RPMI8226 (cell line): ENCODE measurements at regions not wholly inside any gene's neighbourhood (a gene's known extent, or its start where the extent isn't known, plus 50 kb on each side); places are given as distances from the start of the nearest gene placed in this dataset.
A peak's percentile ranks its signal among the peaks of the same experiment; 100 is the strongest.
"Not testable (repeated sequence)": the region's sequence is repeated elsewhere in the genome, so short reads cannot be mapped to it uniquely, and the experiment has no call there.

Source experiments
- DNase-seq: peaks from one replicate; pipeline ENCODE4 v3.0.0-alpha.2; 2015

- no peak for DNase-seq
Observed at GRCh38 chr2:105525201-105525600, 126.3 kb upstream of the FHL2 start.

- peak; percentile 61 for DNase-seq
Observed at GRCh38 chr2:105522645-105523044, 123.8 kb upstream of the FHL2 start.

GRCh38 chr2:105521616-105522015 is 122.8 kb upstream of the FHL2 start:
- DNase-seq, result no peak

- DNase-seq, result no peak
Observed at GRCh38 chr2:105521176-105521575, 122.3 kb upstream of the FHL2 start.

GRCh38 chr2:105519516-105519915 is 120.7 kb upstream of the FHL2 start:
- DNase-seq, result no peak

- DNase-seq, result peak; percentile 29
Observed at GRCh38 chr2:105518897-105519296, 120.0 kb upstream of the FHL2 start.

- no peak for DNase-seq
Observed at GRCh38 chr2:105517814-105518705, 119.2 kb upstream of the FHL2 start.

GRCh38 chr2:105515581-105516415 is 116.9 kb upstream of the FHL2 start:
- DNase-seq, result no peak

- DNase-seq, result no peak
Observed at GRCh38 chr2:105514576-105514975, 115.7 kb upstream of the FHL2 start.

- DNase-seq, result no peak
Observed at GRCh38 chr2:105510761-105511528, 112.1 kb upstream of the FHL2 start.

- no peak for DNase-seq
Observed at GRCh38 chr2:105509269-105510086, 110.6 kb upstream of the FHL2 start.

- not testable (repeated sequence) for DNase-seq
Observed at GRCh38 chr2:105506860-105507259, 108.0 kb upstream of the FHL2 start.

- no peak for DNase-seq
Observed at GRCh38 chr2:105504459-105504858, 105.6 kb upstream of the FHL2 start.

GRCh38 chr2:105502625-105503334 is 103.9 kb upstream of the FHL2 start:
- DNase-seq, result no peak

GRCh38 chr2:105498281-105498846 is 99.5 kb upstream of the FHL2 start:
- no peak for DNase-seq

GRCh38 chr2:105497094-105497493 is 98.2 kb upstream of the FHL2 start:
- DNase-seq, result no peak

- no peak for DNase-seq
Observed at GRCh38 chr2:105496271-105496670, 97.4 kb upstream of the FHL2 start.

GRCh38 chr2:105494683-105495425 is 96.0 kb upstream of the FHL2 start:
- DNase-seq, result no peak

GRCh38 chr2:105490956-105491355 is 92.1 kb upstream of the FHL2 start:
- DNase-seq, result no peak

GRCh38 chr2:105490204-105490603 is 91.4 kb upstream of the FHL2 start:
- no peak for DNase-seq
